ENCODE measurements at regions not wholly inside any gene's neighbourhood (a gene's known extent, or its start where the extent isn't known, plus 50 kb on each side); places are given as distances from the start of the nearest gene placed in this dataset.

DNA sequence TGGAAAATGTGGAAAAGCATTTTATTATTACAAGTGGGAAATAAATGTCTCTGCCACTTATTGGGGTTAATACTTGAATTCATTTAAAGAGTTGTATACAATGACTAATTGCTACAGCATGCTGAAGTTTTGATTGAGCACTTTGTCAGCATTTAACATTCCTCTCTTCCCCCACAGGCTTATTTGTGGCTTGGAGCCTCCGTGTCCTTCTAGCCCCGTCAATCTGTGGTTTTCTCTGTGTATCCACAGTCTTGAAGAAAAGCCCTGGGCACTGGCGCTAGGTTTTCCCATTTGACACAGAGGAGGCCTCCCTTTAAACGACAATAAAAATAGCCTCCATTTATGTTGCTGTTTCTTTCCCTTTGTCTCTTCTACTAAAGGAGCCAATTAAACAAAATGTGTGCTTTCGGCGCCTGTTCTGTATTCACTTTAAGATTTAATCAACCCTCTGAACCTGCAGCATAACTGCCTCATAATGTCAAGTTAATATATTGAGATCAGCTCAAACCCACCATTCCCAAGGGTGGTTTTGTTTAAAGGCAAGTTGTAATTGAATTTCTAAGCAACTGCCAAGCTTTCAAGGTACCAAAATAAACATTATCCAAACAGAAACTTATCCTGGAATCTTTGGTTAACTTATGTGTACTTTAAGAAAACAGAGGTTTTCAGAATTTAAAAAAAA lies 92.9 kb upstream of the ADRA1D start:
- DNase-seq (ENCODE audit: low read depth, low spot score): no peak
- no peak overlapping the region for H3K27ac ChIP-seq (ENCODE audit: low read depth, low read length)
- H4K20me1 ChIP-seq (ENCODE audit: insufficient read depth): no peaks in the 10 kb centered on the region
- no TSS peak for BruUV-seq (replicated peaks)
- H3K4me2 ChIP-seq (ENCODE audit: low read length): no peak overlapping the region
- no peak overlapping the region for H2AFZ ChIP-seq (ENCODE audit: low read depth, low read length, poor library complexity, severe bottlenecking)
- no peak for ATAC-seq
- H3K36me3 ChIP-seq (ENCODE audit: control insufficient read depth in 1 of 2, insufficient read depth in 2 of 2, low read length in 2 of 2): no peaks in the 10 kb centered on the region
- intact Hi-C loops (cut with micrococcal nuclease): no loop called here
- H3K9ac ChIP-seq (ENCODE audit: low read length): no peak overlapping the region
- ChIA-PET RAD21 (ENCODE audit: low non-redundant PET in 1 of 2, low total read pairs in 2 of 2, uncharacterized antibody in 2 of 2, unreplicated experiment in 2 of 2) (no interaction called here), CTCF (no interaction called here), POLR2A (no interaction called here)
- H3K9me2 ChIP-seq (ENCODE audit: insufficient read depth): no peaks in the 10 kb centered on the region
- no peak overlapping the region for H3K4me3 ChIP-seq (replicated peaks in 1 of 2; ENCODE audit: low read depth in 1 of 2, low read length in 2 of 2)
- TF ChIP-seq, protein P1, sequence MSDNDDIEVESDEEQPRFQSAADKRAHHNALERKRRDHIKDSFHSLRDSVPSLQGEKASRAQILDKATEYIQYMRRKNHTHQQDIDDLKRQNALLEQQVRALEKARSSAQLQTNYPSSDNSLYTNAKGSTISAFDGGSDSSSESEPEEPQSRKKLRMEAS (IDR thresholded peaks at IDR 0.05): no peak
- H3K27me3 ChIP-seq (ENCODE audit: insufficient read depth, low read length): no peaks in the 10 kb centered on the region
- no peaks in the 10 kb centered on the region for H3K4me1 ChIP-seq (ENCODE audit: control insufficient read depth in 1 of 2, insufficient read depth in 2 of 2, low read length in 2 of 2)
- H3K79me2 ChIP-seq (ENCODE audit: insufficient read depth, low read length): no peaks in the 10 kb centered on the region
- no peaks in the 10 kb centered on the region for H3K9me3 ChIP-seq (ENCODE audit: control insufficient read depth in 1 of 2, insufficient read depth in 1 of 2, low read depth in 1 of 2, low read length in 2 of 2)

DNA sequence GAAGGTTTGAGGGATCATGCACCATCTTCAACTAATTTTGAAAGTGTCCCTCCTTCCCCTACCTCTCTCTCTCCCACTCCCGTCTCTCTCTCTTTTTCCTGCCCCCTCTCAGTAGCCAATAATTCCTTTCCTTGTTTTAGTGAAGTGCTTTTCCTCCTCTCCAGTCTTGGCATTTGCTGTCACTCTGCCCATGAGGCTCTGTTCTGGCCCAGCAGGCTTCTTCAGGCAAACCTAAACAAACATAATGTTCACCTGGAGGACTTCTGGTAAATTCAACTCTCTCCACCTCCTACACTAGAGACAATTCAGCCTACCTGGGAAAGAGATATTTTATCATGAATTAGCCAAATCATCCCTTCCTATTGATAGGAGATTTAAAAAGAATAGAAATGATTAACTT lies 86.6 kb upstream of the ADRA1D start:
- ChIA-PET RAD21 (ENCODE audit: low non-redundant PET in 1 of 2, low total read pairs in 2 of 2, uncharacterized antibody in 2 of 2, unreplicated experiment in 2 of 2) (no interaction called here), CTCF (no interaction called here), POLR2A (no interaction called here)
- intact Hi-C loops (cut with micrococcal nuclease): no loop called here
- H3K9me2 ChIP-seq (ENCODE audit: insufficient read depth): no peaks in the 10 kb centered on the region
- H4K20me1 ChIP-seq (ENCODE audit: insufficient read depth): no peaks in the 10 kb centered on the region
- no TSS peak for BruUV-seq (replicated peaks)
- ATAC-seq: no peak
- DNase-seq (ENCODE audit: low read depth, low spot score): no peak
- H3K4me1 ChIP-seq (ENCODE audit: control insufficient read depth in 1 of 2, insufficient read depth in 2 of 2, low read length in 2 of 2): no peaks in the 10 kb centered on the region
- H3K27me3 ChIP-seq (ENCODE audit: insufficient read depth, low read length): no peaks in the 10 kb centered on the region
- no peaks in the 10 kb centered on the region for H3K79me2 ChIP-seq (ENCODE audit: insufficient read depth, low read length)
- no peak overlapping the region for H3K9ac ChIP-seq (ENCODE audit: low read length)
- H3K4me3 ChIP-seq (replicated peaks in 1 of 2; ENCODE audit: low read depth in 1 of 2, low read length in 2 of 2): no peak overlapping the region
- TF ChIP-seq, protein P2, sequence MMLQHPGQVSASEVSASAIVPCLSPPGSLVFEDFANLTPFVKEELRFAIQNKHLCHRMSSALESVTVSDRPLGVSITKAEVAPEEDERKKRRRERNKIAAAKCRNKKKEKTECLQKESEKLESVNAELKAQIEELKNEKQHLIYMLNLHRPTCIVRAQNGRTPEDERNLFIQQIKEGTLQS (IDR thresholded peaks at IDR 0.05): no peak
- TF ChIP-seq SP1 (IDR thresholded peaks at IDR 0.05; ENCODE audit: low read depth) (no peak), RAD21 (IDR thresholded peaks at IDR 0.05; ENCODE audit: low read depth) (no peak), SIN3A (IDR thresholded peaks at IDR 0.05; ENCODE audit: low read depth) (no peak)
- TF ChIP-seq, protein P3, sequence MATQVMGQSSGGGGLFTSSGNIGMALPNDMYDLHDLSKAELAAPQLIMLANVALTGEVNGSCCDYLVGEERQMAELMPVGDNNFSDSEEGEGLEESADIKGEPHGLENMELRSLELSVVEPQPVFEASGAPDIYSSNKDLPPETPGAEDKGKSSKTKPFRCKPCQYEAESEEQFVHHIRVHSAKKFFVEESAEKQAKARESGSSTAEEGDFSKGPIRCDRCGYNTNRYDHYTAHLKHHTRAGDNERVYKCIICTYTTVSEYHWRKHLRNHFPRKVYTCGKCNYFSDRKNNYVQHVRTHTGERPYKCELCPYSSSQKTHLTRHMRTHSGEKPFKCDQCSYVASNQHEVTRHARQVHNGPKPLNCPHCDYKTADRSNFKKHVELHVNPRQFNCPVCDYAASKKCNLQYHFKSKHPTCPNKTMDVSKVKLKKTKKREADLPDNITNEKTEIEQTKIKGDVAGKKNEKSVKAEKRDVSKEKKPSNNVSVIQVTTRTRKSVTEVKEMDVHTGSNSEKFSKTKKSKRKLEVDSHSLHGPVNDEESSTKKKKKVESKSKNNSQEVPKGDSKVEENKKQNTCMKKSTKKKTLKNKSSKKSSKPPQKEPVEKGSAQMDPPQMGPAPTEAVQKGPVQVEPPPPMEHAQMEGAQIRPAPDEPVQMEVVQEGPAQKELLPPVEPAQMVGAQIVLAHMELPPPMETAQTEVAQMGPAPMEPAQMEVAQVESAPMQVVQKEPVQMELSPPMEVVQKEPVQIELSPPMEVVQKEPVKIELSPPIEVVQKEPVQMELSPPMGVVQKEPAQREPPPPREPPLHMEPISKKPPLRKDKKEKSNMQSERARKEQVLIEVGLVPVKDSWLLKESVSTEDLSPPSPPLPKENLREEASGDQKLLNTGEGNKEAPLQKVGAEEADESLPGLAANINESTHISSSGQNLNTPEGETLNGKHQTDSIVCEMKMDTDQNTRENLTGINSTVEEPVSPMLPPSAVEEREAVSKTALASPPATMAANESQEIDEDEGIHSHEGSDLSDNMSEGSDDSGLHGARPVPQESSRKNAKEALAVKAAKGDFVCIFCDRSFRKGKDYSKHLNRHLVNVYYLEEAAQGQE (IDR thresholded peaks at IDR 0.05; ENCODE audit: low read depth): no peak
- H2AFZ ChIP-seq (ENCODE audit: low read depth, low read length, poor library complexity, severe bottlenecking): no peak overlapping the region
- no peak overlapping the region for H3K4me2 ChIP-seq (ENCODE audit: low read length)
- H3K27ac ChIP-seq (ENCODE audit: low read depth, low read length): no peak overlapping the region
- H3K9me3 ChIP-seq (ENCODE audit: control insufficient read depth in 1 of 2, insufficient read depth in 1 of 2, low read depth in 1 of 2, low read length in 2 of 2): no peaks in the 10 kb centered on the region
- H3K36me3 ChIP-seq (ENCODE audit: control insufficient read depth in 1 of 2, insufficient read depth in 2 of 2, low read length in 2 of 2): no peaks in the 10 kb centered on the region
